ENCODE measurements at regions not wholly inside any gene's neighbourhood (a gene's known extent, or its start where the extent isn't known, plus 50 kb on each side); places are given as distances from the start of the nearest gene placed in this dataset.
A peak's percentile ranks its signal among the peaks of the same experiment; 100 is the strongest.

- no peak for DNase-seq
Measured at GRCh38 chr2:38170067-38170466, 94.1 kb upstream of the CYP1B1 start.

GRCh38 chr2:38168710-38169480 is 92.9 kb upstream of the CYP1B1 start:
- DNase-seq: no peak

GRCh38 chr2:38167968-38168350 is 92.0 kb upstream of the CYP1B1 start:
- DNase-seq: no peak

GRCh38 chr2:38165698-38166097 is 89.7 kb upstream of the CYP1B1 start:
- no peak for DNase-seq

- no peak for DNase-seq
Measured at GRCh38 chr2:38164881-38165280, 88.9 kb upstream of the CYP1B1 start.

GRCh38 chr2:38163579-38163978 is 87.6 kb upstream of the CYP1B1 start:
- no peak for DNase-seq

- DNase-seq: no peak
Measured at GRCh38 chr2:38163006-38163405, 87.1 kb upstream of the CYP1B1 start.

- no peak for DNase-seq
Measured at GRCh38 chr2:38160516-38160915, 84.6 kb upstream of the CYP1B1 start.

- no peak for DNase-seq
Measured at GRCh38 chr2:38159597-38159996, 83.6 kb upstream of the CYP1B1 start.

- DNase-seq: no peak
Measured at GRCh38 chr2:38159191-38159590, 83.2 kb upstream of the CYP1B1 start.

- no peak for DNase-seq
Measured at GRCh38 chr2:38158378-38159118, 82.6 kb upstream of the CYP1B1 start.

GRCh38 chr2:38156436-38156835 is 80.5 kb upstream of the CYP1B1 start:
- DNase-seq: no peak

GRCh38 chr2:38155015-38155414 is 79.1 kb upstream of the CYP1B1 start:
- DNase-seq: no peak

GRCh38 chr2:38154395-38154794 is 78.4 kb upstream of the CYP1B1 start:
- no peak for DNase-seq

- no peak for DNase-seq
Measured at GRCh38 chr2:38153476-38154135, 77.7 kb upstream of the CYP1B1 start.

GRCh38 chr2:38152913-38153312 is 77.0 kb upstream of the CYP1B1 start:
- no peak for DNase-seq

- no peak for DNase-seq
Measured at GRCh38 chr2:38152035-38152434, 76.1 kb upstream of the CYP1B1 start.

GRCh38 chr2:38149531-38149930 is 73.6 kb upstream of the CYP1B1 start:
- no peak for DNase-seq

- DNase-seq: no peak
Measured at GRCh38 chr2:38148501-38148900, 72.5 kb upstream of the CYP1B1 start.

- no peak for DNase-seq
Measured at GRCh38 chr2:38147333-38148121, 71.6 kb upstream of the CYP1B1 start.

GRCh38 chr2:38146907-38147307 is 71.0 kb upstream of the CYP1B1 start:
- DNase-seq: peak; percentile 29 to 32

- DNase-seq: peak; percentile 48 to 51
Measured at GRCh38 chr2:38146275-38146906, 70.4 kb upstream of the CYP1B1 start.

GRCh38 chr2:38145236-38145635 is 69.3 kb upstream of the CYP1B1 start:
- no peak for DNase-seq

All from activated T-cell treated with anti-CD3 and anti-CD28 coated beads, Interleukin-2, amount 50 U/mL, for 48 hours (primary cell).